Esophagus muscularis mucosa (tissue), 4 donors: ENCODE measurements at regions not wholly inside any gene's neighbourhood (a gene's known extent, or its start where the extent isn't known, plus 50 kb on each side); places are given as distances from the start of the nearest gene placed in this dataset.

ENCODE experiments used
- DNase-seq: peaks from one replicate; pipeline ENCODE4 v3.0.0-alpha.2; 2017; ENCODE audit errors: extremely low spot score
- H3K27ac ChIP-seq, 4 donors: fragments of 200-600 bp; sonication (generic); replicated peaks in 1 of 4; 1 replicate in 3 of 4; 2 replicates in 1 of 4; pipeline ENCODE4 v1.5.1; 2016 to 2019; ENCODE audit warnings: mild to moderate bottlenecking in 1 of 4
- H3K27me3 ChIP-seq, 4 donors: fragments of 200-600 bp; sonication (generic); one replicate each; pipeline versions ENCODE4 v1.5.1 to v1.6.0; 2016 to 2019
- H3K36me3 ChIP-seq, 4 donors: fragments of 200-600 bp; sonication (generic); one replicate each; pipeline ENCODE4 v1.5.1; 2016 to 2019
- H3K4me1 ChIP-seq, 4 donors: fragments of 200-600 bp; sonication (generic); one replicate each; pipeline ENCODE4 v1.5.1; 2016 to 2019
- H3K4me3 ChIP-seq, 4 donors: fragments of 200-600 bp; sonication (generic); 1 replicate in 2 of 4; 2 replicates in 2 of 4; pipeline ENCODE4 v1.5.1; 2016 to 2019; ENCODE audit warnings: mild to moderate bottlenecking in 4 of 4, moderate library complexity in 1 of 4
- H3K9me3 ChIP-seq, 4 donors: fragments of 200-600 bp; sonication (generic); 1 replicate in 3 of 4; 2 replicates in 1 of 4; pipeline ENCODE4 v1.5.1; 2016 to 2019
- CTCF ChIP-seq, 3 experiments: fragments of 200-600 bp in 2 of 3; fragments of 450-650 bp in 1 of 3; sonication (generic) in 2 of 3; IDR thresholded peaks; one replicate each; pipeline ENCODE4 v1.5.1; 2017 to 2019; ENCODE audit warnings: antibody characterized with exemption in 3 of 3, mild to moderate bottlenecking in 2 of 3, moderate library complexity in 1 of 3
- EP300 ChIP-seq: sonication (generic); formaldehyde crosslinking; IDR thresholded peaks from one replicate; pipeline ENCODE4 v1.6.1; 2017; ENCODE audit warnings: antibody characterized with exemption
- POLR2A ChIP-seq: fragments of 450-650 bp; IDR thresholded peaks from one replicate; pipeline ENCODE4 v1.6.1; 2017; ENCODE audit warnings: antibody characterized with exemption, moderate library complexity, mild to moderate bottlenecking, low read depth
- POLR2AphosphoS5 ChIP-seq, 2 donors: sonication (generic); formaldehyde crosslinking; IDR thresholded peaks; one replicate each; pipeline ENCODE4 v1.6.1; 2017; ENCODE audit warnings: antibody characterized with exemption in 2 of 2
- WGBS: methylation state at CpG from one replicate; pipeline ENCODE4 v1.1.5; 2018; 5-methylcytosine and 5-hydroxymethylcytosine counted together
- intact Hi-C: fragments of 100-400 bp; cut with DNase I; formaldehyde crosslinking; loops from one replicate; pipeline ENCODE4 v1.15.1; 2023

- H3K4me3 ChIP-seq, result no peak overlapping the region
- no peak for DNase-seq
- H3K4me1 ChIP-seq, result peaks cover 15 to 28% (median 19%) of the 10 kb centered on the region in 4 donors
- no peak for TF ChIP-seq CTCF (IDR thresholded peaks at IDR 0.05)
- TF ChIP-seq EP300, result no peak
- no peak for TF ChIP-seq POLR2A
- no peak for TF ChIP-seq POLR2AphosphoS5 (IDR thresholded peaks at IDR 0.05)
- no peaks in the 10 kb centered on the region for H3K27me3 ChIP-seq
- intact Hi-C loops, result no loop called here
- H3K36me3 ChIP-seq, result no peaks in the 10 kb centered on the region
- WGBS, result 78% methylated on average over 4 of the region's 4 CpGs
- no peaks in the 10 kb centered on the region for H3K9me3 ChIP-seq
- no peak overlapping the region for H3K27ac ChIP-seq
Observed at GRCh38 chr15:62494197-62494596, 329.1 kb upstream of the C2CD4B start.

- H3K36me3 ChIP-seq, result no peaks in the 10 kb centered on the region
- peak; percentile 29 to 38 for TF ChIP-seq POLR2AphosphoS5 (IDR thresholded peaks at IDR 0.05)
- no peak for TF ChIP-seq POLR2A
- peaks cover 15 to 28% (median 19%) of the 10 kb centered on the region in 4 donors for H3K4me1 ChIP-seq
- intact Hi-C loops, result no loop called here
- no peaks in the 10 kb centered on the region for H3K9me3 ChIP-seq
- no peaks in the 10 kb centered on the region for H3K27me3 ChIP-seq
- peak overlapping the region in 3 of 4 donors; percentile 21 to 40 (median 36) for H3K27ac ChIP-seq
- no peak for DNase-seq
- 67% methylated on average over 9 of the region's 9 CpGs for WGBS
- H3K4me3 ChIP-seq, result no peak overlapping the region
Observed at GRCh38 chr15:62495670-62496614, 330.9 kb upstream of the C2CD4B start.

- no peaks in the 10 kb centered on the region for H3K9me3 ChIP-seq
- H3K4me1 ChIP-seq, result peaks cover 15 to 28% (median 19%) of the 10 kb centered on the region in 4 donors
- H3K36me3 ChIP-seq, result no peaks in the 10 kb centered on the region
- H3K27ac ChIP-seq, result no peak overlapping the region
- no peak for DNase-seq
- intact Hi-C loops, result no loop called here
- H3K27me3 ChIP-seq, result no peaks in the 10 kb centered on the region
- TF ChIP-seq POLR2A, result no peak
- no peak for TF ChIP-seq EP300
- TF ChIP-seq CTCF (IDR thresholded peaks at IDR 0.05), result no peak
- no peak for TF ChIP-seq POLR2AphosphoS5 (IDR thresholded peaks at IDR 0.05)
- H3K4me3 ChIP-seq, result no peak overlapping the region
- WGBS, result 86% methylated on average over 2 of the region's 2 CpGs
Observed at GRCh38 chr15:62497356-62497755, 332.3 kb upstream of the C2CD4B start.

- no peak for DNase-seq
- H3K36me3 ChIP-seq, result no peaks in the 10 kb centered on the region
- no peak overlapping the region for H3K4me3 ChIP-seq
- H3K27me3 ChIP-seq, result no peaks in the 10 kb centered on the region
- H3K27ac ChIP-seq, result no peak overlapping the region
- WGBS, result 89% methylated on average over 4 of the region's 4 CpGs
- TF ChIP-seq POLR2AphosphoS5 (IDR thresholded peaks at IDR 0.05), result no peak
- TF ChIP-seq POLR2A, result no peak
- TF ChIP-seq EP300, result no peak
- no peak for TF ChIP-seq CTCF (IDR thresholded peaks at IDR 0.05)
- intact Hi-C loops, result no loop called here
- H3K4me1 ChIP-seq, result peaks cover 16 to 30% (median 23%) of the 10 kb centered on the region in 4 donors
- no peaks in the 10 kb centered on the region for H3K9me3 ChIP-seq
Observed at GRCh38 chr15:62498278-62498677, 333.2 kb upstream of the C2CD4B start.

GRCh38 chr15:62498712-62499111, 333.6 kb upstream of the C2CD4B start:
- WGBS, result 100% methylated on average over 1 of the region's 1 CpG
- intact Hi-C loops, result no loop called here
- H3K4me1 ChIP-seq, result peaks cover 21 to 33% (median 27%) of the 10 kb centered on the region in 4 donors
- no peak overlapping the region for H3K4me3 ChIP-seq
- no peaks in the 10 kb centered on the region for H3K36me3 ChIP-seq
- DNase-seq, result no peak
- TF ChIP-seq POLR2A (no peak), POLR2AphosphoS5 (IDR thresholded peaks at IDR 0.05) (no peak), CTCF (IDR thresholded peaks at IDR 0.05) (no peak), EP300 (no peak)
- H3K9me3 ChIP-seq, result no peaks in the 10 kb centered on the region
- H3K27me3 ChIP-seq, result no peaks in the 10 kb centered on the region
- H3K27ac ChIP-seq, result no peak overlapping the region
